Retinal pigment epithelial cell (primary cell): ENCODE measurements at regions not wholly inside any gene's neighbourhood (a gene's known extent, or its start where the extent isn't known, plus 50 kb on each side); places are given as distances from the start of the nearest gene placed in this dataset.
"Not testable (repeated sequence)": the region's sequence is repeated elsewhere in the genome, so short reads cannot be mapped to it uniquely, and the experiment has no call there.

ENCODE experiments used
- DNase-seq: peaks from one replicate; pipeline ENCODE4 v3.0.0-alpha.2; 2010; ENCODE audit warnings: low read depth
- H3K4me3 ChIP-seq: 2 replicates; pipeline ENCODE4 v1.5.1; 2011; ENCODE audit warnings: mild to moderate bottlenecking, low read length, control low read depth, moderate library complexity
- CTCF ChIP-seq: conservative IDR thresholded peaks from 2 replicates; pipeline ENCODE4 v1.5.1; 2011; ENCODE audit warnings: low read depth, low read length, control low read depth, inconsistent platforms

DNA sequence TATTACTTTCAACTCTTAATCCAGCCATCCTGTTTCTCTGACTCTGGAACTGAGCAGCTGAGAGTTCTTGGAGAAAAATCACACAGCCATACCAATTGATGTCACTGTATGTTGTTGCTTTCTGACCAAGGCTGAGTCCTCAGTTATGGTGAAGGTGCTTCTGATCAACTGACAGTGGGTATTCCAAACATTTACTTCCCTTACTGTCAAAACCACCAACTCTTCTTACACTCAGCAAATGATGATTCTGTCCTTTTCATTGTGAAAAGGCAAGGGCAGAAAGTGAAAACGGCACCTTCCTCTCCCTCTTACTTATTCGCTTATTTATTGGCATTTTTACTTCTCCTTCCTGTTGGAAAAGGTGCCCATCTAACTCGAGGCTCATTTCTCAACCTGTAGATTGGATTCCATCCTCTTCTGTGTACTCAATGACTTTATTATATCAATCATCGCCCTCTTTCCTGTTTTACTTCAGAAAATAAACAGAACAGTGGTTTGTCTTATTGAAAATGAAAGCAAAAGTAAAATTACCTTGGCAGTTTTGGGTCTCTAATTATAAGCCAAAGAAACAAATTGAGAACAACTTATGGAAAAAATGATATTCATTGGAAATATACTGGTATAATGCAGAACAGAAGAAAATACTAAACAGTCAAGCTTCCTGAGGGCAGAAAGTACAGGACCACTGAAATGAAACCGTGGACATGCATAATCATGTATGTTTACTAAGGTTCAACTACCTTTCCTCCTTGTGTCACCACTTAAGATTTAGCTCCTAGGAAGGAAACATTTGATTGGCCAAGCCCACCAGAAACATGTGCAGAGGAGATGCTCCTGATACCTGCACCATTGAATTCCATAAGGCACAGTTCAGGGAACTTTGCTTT is 104.5 kb upstream of the CHD1 start:
- no peak overlapping the region for H3K4me3 ChIP-seq
- no peak for DNase-seq
- TF ChIP-seq CTCF, result no peak

GRCh38 chr5:99032234-99033013 is 103.6 kb upstream of the CHD1 start:
- DNase-seq, result peak; percentile 41
- no peak overlapping the region for H3K4me3 ChIP-seq
- TF ChIP-seq CTCF, result peak; percentile 85

DNA sequence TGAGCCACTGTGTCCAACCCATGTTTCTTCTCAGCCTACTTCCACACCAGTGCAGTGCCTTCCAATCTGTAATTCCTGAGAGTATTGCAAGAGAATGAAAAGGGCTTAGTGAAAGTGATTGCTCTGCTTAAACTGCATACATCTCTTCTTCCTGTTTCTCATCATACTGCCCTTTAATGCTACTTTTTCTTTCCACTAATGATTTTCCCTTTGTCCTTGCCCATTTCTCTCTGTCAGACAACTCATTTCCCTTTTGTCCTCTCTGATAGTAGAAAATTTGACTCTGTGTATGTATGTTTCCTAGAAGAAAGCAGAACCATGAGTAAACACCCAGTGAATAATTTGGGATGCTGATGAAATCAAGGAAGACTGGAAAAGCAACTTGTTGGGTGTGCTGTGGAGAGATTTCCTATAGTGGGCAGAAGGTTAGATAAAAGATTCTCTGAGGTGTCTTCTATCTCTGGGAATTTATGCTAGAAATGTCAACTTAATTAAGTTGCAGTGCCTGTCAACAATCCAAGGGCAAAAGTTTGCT is 102.2 kb upstream of the CHD1 start:
- TF ChIP-seq CTCF, result no peak
- no peak for DNase-seq
- no peak overlapping the region for H3K4me3 ChIP-seq

DNA sequence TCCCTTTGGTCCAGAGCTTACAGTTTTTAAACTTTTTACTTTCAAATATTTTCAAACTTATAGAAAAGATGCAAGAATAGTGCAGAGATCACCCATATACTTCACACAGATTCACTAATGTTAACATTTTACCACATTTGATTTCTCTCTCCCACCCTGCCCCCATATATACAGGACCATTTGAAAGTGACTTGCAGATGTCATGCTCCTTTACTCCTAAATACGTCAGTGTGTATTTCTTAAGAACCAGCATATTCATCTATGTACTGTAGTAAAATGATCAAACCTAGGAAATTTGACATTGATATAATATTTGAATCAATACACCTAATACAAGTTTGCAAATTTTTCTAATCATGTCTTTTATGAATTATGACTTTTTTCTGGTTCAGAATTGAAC is 100.4 kb upstream of the CHD1 start:
- H3K4me3 ChIP-seq, result no peak overlapping the region
- no peak for DNase-seq
- TF ChIP-seq CTCF, result no peak

DNA sequence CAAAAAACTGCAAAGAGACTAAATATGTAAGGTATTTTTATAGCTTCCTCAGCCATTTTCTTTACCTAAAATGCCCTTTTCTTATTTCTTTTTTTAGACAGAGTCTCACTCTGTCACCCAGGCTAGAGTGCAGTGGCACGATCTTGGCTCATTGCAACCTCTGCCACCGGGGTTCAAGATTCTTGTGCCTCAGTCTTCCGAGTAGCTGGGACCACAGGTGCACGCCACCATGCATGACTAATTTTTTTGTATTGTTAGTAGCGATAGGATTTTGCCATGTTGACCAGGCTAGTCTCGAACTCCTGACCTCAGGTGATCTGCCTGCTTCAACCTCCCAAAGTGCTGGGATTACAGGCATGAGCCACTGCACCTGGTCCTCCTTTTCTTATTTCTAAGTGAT is 99.4 kb upstream of the CHD1 start:
- DNase-seq, H3K4me3 ChIP-seq: not testable (repeated sequence)

DNA sequence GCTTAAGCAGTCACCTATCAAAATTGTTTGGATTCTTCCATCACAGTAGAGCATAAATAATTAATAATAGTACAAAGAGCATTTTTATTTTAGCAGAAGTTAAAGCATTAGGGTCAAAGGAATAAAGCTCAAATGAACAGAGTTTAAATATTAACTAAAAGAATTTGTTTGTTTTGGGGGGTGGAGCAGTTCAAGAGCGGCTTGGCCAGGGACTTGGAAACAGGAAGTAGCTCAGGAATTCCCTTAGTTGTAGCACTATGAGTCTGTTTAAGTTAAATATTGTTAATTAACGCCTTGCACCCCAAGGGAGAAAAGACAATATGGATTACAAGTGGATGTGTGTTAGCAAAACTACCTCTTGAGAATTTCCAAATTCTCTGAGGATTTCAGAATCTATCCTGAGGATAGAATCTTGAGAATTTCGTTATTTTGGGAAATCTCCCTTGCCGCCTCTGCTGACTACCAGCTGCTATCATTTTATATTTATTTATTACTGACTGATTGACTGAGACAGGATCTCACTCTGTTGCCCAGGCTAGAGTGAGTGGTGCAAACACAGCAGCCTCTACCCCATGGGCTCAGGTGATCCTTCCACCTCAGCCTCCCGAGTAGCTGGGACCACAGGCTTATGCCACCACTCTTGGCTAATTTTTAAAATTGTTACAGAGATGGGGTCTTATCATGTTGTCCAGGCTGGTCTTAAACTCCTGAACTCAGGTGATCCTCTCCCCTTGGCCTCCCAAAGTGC is 96.7 kb upstream of the CHD1 start:
- DNase-seq, result no peak
- TF ChIP-seq CTCF, result no peak
- H3K4me3 ChIP-seq, result no peak overlapping the region

- no peak for TF ChIP-seq CTCF
- no peak overlapping the region for H3K4me3 ChIP-seq
- DNase-seq, result no peak
Measured at GRCh38 chr5:99023330-99023729, 94.5 kb upstream of the CHD1 start.
